Neural cell (in vitro differentiated cells): ENCODE measurements at regions not wholly inside any gene's neighbourhood (a gene's known extent, or its start where the extent isn't known, plus 50 kb on each side); places are given as distances from the start of the nearest gene placed in this dataset.

ENCODE experiments used
- CTCF ChIP-seq: fragments of 450-650 bp; IDR thresholded peaks from 2 replicates; pipeline ENCODE4 v1.5.1; 2014; ENCODE audit warnings: antibody characterized with exemption, mild to moderate bottlenecking, moderate library complexity; ENCODE audit not compliant: poor library complexity, severe bottlenecking
- EP300 ChIP-seq: fragments of 450-650 bp; conservative IDR thresholded peaks from 2 replicates; pipeline ENCODE4 v1.6.1; 2014; ENCODE audit warnings: antibody characterized with exemption, mild to moderate bottlenecking, moderate library complexity; ENCODE audit not compliant: poor library complexity, severe bottlenecking
- EZH2 ChIP-seq: fragments of 200-600, 300-800 bp; shearing (Covaris generic), sonication (generic); IDR thresholded peaks from 2 replicates; pipeline ENCODE4 v1.6.1; 2014; ENCODE audit warnings: antibody characterized with exemption, low read length, borderline replicate concordance, mild to moderate bottlenecking; ENCODE audit not compliant: insufficient read depth, poor library complexity, severe bottlenecking
- MXI1 ChIP-seq: fragments of 450-650 bp; conservative IDR thresholded peaks from 2 replicates; pipeline ENCODE4 v1.6.1; 2014; ENCODE audit warnings: antibody characterized with exemption, mild to moderate bottlenecking; ENCODE audit not compliant: poor library complexity, severe bottlenecking
- POLR2AphosphoS5 ChIP-seq: IDR thresholded peaks from 2 replicates; pipeline ENCODE4 v1.6.1; 2012
- RAD21 ChIP-seq: fragments of 450-650 bp; conservative IDR thresholded peaks from 2 replicates; pipeline ENCODE4 v1.6.1; 2014; ENCODE audit warnings: antibody characterized with exemption, mild to moderate bottlenecking, moderate library complexity
- REST ChIP-seq: IDR thresholded peaks from 2 replicates; pipeline ENCODE4 v1.6.1; 2012; ENCODE audit warnings: borderline replicate concordance
- SMC3 ChIP-seq: fragments of 450-650 bp; conservative IDR thresholded peaks from 2 replicates; pipeline ENCODE4 v1.6.1; 2014; ENCODE audit warnings: antibody characterized with exemption, mild to moderate bottlenecking, moderate library complexity; ENCODE audit not compliant: poor library complexity
- TAF1 ChIP-seq: IDR thresholded peaks from 2 replicates; pipeline ENCODE4 v1.6.1; 2012; ENCODE audit warnings: low read depth

GRCh38 chr3:3372210-3372777, 192.8 kb upstream of the CRBN start:
- TF ChIP-seq CTCF: no peak
- no peak for TF ChIP-seq POLR2AphosphoS5
- no peak for TF ChIP-seq EP300
- no peak for TF ChIP-seq REST
- TF ChIP-seq TAF1: no peak
- TF ChIP-seq RAD21: no peak
- TF ChIP-seq MXI1: no peak
- no peak for TF ChIP-seq EZH2
- no peak for TF ChIP-seq SMC3
